HL-60 (cell line): ENCODE measurements at regions not wholly inside any gene's neighbourhood (a gene's known extent, or its start where the extent isn't known, plus 50 kb on each side); places are given as distances from the start of the nearest gene placed in this dataset.
"Not testable (repeated sequence)": the region's sequence is repeated elsewhere in the genome, so short reads cannot be mapped to it uniquely, and the experiment has no call there.

Source experiments
- DNase-seq, 2 experiments: peaks; one replicate each; pipeline ENCODE4 v3.0.0-alpha.2; 2010 to 2020; ENCODE audit warnings: low read depth in 1 of 2, low spot score in 1 of 2
- H3K27ac ChIP-seq: fragments of 250-450 bp; sonication (Bioruptor Pico); replicated peaks from 2 replicates; pipeline ENCODE4 v1.5.1; 2020; ENCODE audit warnings: mild to moderate bottlenecking, moderate library complexity
- H3K27me3 ChIP-seq: fragments of 250-450 bp; sonication (Bioruptor Pico); 2 replicates; pipeline ENCODE4 v1.5.1; 2021; ENCODE audit warnings: mild to moderate bottlenecking, moderate library complexity; ENCODE audit not compliant: insufficient read depth, poor library complexity, severe bottlenecking
- H3K4me3 ChIP-seq: replicated peaks from 2 replicates; pipeline ENCODE4 v1.5.1; 2011; ENCODE audit warnings: mild to moderate bottlenecking, control low read depth, low read length; ENCODE audit not compliant: insufficient read depth
- GABPA ChIP-seq: IDR thresholded peaks from 2 replicates; pipeline ENCODE4 v1.6.1; 2012; ENCODE audit warnings: low read depth
- POLR2AphosphoS5 ChIP-seq: IDR thresholded peaks from 2 replicates; pipeline ENCODE4 v1.6.1; 2012; ENCODE audit warnings: low read depth
- SPI1 ChIP-seq: IDR thresholded peaks from 2 replicates; pipeline ENCODE4 v1.6.1; 2012; ENCODE audit warnings: low read depth, mild to moderate bottlenecking, borderline replicate concordance
- TF ChIP-seq, protein P1 (sequence below): IDR thresholded peaks from one replicate; pipeline ENCODE4 v1.5.1; 2011; ENCODE audit warnings: low read length, control low read depth, inconsistent platforms; ENCODE audit not compliant: insufficient read depth
- TF ChIP-seq, protein P2 (sequence below): IDR thresholded peaks from 2 replicates; pipeline ENCODE4 v1.6.1; 2012; ENCODE audit warnings: low read depth; ENCODE audit not compliant: insufficient replicate concordance

DNA sequence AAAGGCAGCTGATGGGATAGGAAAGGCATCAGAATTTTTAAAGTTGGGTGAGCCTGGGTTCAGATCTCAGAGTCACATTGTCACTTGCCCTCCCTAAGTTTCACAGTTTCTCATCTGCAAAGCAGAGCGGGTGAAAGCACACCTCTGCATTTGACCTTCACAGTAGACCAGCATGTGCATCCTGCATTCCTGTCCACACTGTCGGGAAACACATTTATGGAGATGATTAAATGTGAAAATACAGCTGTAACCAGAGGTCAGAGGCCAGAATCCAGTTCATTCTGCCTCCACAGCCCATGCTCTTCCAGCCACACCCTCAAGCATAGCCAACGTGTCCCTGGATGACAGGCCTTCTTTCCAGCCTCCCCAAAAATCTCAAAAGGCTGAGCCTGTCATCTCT lies 392.0 kb upstream of the MYT1L start:
- DNase-seq = no peak
- Histone ChIP-seq H3K27me3 (no peaks in the 10 kb centered on the region), H3K4me3 (no peak overlapping the region), H3K27ac (no peak overlapping the region)
- TF ChIP-seq GABPA = no peak
- no peak for TF ChIP-seq POLR2AphosphoS5
- TF ChIP-seq SPI1 = no peak
- TF ChIP-seq, protein P1, sequence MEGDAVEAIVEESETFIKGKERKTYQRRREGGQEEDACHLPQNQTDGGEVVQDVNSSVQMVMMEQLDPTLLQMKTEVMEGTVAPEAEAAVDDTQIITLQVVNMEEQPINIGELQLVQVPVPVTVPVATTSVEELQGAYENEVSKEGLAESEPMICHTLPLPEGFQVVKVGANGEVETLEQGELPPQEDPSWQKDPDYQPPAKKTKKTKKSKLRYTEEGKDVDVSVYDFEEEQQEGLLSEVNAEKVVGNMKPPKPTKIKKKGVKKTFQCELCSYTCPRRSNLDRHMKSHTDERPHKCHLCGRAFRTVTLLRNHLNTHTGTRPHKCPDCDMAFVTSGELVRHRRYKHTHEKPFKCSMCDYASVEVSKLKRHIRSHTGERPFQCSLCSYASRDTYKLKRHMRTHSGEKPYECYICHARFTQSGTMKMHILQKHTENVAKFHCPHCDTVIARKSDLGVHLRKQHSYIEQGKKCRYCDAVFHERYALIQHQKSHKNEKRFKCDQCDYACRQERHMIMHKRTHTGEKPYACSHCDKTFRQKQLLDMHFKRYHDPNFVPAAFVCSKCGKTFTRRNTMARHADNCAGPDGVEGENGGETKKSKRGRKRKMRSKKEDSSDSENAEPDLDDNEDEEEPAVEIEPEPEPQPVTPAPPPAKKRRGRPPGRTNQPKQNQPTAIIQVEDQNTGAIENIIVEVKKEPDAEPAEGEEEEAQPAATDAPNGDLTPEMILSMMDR = no peak
- TF ChIP-seq, protein P2, sequence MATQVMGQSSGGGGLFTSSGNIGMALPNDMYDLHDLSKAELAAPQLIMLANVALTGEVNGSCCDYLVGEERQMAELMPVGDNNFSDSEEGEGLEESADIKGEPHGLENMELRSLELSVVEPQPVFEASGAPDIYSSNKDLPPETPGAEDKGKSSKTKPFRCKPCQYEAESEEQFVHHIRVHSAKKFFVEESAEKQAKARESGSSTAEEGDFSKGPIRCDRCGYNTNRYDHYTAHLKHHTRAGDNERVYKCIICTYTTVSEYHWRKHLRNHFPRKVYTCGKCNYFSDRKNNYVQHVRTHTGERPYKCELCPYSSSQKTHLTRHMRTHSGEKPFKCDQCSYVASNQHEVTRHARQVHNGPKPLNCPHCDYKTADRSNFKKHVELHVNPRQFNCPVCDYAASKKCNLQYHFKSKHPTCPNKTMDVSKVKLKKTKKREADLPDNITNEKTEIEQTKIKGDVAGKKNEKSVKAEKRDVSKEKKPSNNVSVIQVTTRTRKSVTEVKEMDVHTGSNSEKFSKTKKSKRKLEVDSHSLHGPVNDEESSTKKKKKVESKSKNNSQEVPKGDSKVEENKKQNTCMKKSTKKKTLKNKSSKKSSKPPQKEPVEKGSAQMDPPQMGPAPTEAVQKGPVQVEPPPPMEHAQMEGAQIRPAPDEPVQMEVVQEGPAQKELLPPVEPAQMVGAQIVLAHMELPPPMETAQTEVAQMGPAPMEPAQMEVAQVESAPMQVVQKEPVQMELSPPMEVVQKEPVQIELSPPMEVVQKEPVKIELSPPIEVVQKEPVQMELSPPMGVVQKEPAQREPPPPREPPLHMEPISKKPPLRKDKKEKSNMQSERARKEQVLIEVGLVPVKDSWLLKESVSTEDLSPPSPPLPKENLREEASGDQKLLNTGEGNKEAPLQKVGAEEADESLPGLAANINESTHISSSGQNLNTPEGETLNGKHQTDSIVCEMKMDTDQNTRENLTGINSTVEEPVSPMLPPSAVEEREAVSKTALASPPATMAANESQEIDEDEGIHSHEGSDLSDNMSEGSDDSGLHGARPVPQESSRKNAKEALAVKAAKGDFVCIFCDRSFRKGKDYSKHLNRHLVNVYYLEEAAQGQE = no peak

DNA sequence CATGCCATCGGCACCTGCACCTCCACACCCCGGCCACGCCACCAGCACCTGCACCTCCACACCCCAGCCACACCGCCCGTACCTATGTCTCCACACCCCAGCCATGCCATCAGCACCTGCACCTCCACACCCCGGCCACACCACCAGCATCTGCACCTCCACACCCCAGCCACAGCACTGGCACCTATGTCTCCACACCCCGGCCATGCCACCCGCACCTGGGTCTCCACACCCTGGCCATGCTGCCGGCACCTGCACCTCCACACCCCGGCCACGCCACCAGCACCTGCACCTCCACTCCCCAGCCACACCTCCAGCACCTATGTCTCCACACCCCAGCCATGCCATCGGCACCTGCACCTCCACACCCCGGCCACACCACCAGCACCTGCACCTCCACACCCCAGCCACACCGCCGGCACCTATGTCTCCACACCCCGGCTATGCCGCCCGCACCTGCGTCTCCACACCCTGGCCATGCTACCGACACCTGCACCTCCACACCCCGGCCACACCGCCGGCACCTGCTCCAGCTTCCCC lies 390.3 kb upstream of the MYT1L start:
- DNase-seq = no peak
- Histone ChIP-seq H3K27ac (no peak overlapping the region), H3K4me3 (no peak overlapping the region), H3K27me3 (no peaks in the 10 kb centered on the region)
- no peak for TF ChIP-seq GABPA
- TF ChIP-seq, protein P2 = no peak
- TF ChIP-seq, protein P1 = no peak

DNA sequence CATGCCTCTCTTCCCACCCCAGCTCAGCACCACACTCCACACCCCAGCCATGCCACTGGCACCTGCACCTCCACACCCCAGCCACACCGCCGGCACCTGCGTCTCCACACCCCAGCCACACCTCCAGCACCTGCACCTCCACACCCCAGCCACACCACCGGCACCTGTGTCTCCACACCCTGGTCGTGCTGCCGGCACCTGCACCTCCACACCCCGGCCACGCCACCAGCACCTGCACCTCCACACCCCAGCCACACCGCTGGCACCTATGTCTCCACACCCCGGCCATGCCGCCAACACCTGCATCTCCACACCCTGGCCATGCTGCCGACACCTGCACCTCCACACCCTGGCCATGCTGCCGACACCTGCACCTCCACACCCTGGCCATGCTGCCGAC lies 389.7 kb upstream of the MYT1L start:
- not testable (repeated sequence) for H3K4me3 ChIP-seq, H3K27ac ChIP-seq, DNase-seq, H3K27me3 ChIP-seq

DNA sequence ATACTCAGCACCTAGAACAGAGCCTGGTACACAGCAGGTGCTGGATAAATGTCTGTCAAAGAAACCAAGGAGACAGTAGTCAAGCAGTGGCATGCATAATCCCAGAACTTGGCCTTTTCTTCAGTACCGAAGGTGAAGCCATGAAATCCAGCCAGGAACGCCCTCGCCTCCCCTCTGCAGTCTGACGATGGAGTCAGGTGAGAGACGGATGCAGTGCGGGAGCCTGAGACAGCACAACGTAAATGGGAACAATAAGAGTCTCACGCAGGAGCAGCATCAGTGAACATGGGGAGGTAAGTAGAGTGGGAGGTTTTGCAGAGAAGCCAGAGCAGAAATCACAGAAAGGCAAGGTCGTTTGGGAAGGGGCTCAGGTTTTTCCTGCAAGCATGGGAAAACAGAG lies 389.3 kb upstream of the MYT1L start:
- Histone ChIP-seq H3K4me3 (no peak overlapping the region), H3K27me3 (no peaks in the 10 kb centered on the region), H3K27ac (no peak overlapping the region)
- TF ChIP-seq, protein P2 = no peak
- TF ChIP-seq, protein P1 = no peak
- TF ChIP-seq POLR2AphosphoS5 (no peak), GABPA (no peak), SPI1 (no peak)
- DNase-seq = no peak
